Skin epidermis (tissue), 12 donors: ENCODE measurements at regions not wholly inside any gene's neighbourhood (a gene's known extent, or its start where the extent isn't known, plus 50 kb on each side); places are given as distances from the start of the nearest gene placed in this dataset.

Source experiments
- H3K27ac ChIP-seq, 21 experiments: fragments of 200-600 bp; sonication (generic) in 11 of 21; one replicate each; pipeline ENCODE4 v1.5.0; 2020; ENCODE audit warnings: mild to moderate bottlenecking in 3 of 21, inconsistent platforms in 2 of 21, moderate library complexity in 2 of 21
- H3K4me3 ChIP-seq, 7 experiments: fragments of 200-600 bp; sonication (generic) in 2 of 7; one replicate each; pipeline ENCODE4 v1.5.0; 2020; ENCODE audit warnings: inconsistent platforms in 2 of 7, mild to moderate bottlenecking in 2 of 7, moderate library complexity in 1 of 7

DNA sequence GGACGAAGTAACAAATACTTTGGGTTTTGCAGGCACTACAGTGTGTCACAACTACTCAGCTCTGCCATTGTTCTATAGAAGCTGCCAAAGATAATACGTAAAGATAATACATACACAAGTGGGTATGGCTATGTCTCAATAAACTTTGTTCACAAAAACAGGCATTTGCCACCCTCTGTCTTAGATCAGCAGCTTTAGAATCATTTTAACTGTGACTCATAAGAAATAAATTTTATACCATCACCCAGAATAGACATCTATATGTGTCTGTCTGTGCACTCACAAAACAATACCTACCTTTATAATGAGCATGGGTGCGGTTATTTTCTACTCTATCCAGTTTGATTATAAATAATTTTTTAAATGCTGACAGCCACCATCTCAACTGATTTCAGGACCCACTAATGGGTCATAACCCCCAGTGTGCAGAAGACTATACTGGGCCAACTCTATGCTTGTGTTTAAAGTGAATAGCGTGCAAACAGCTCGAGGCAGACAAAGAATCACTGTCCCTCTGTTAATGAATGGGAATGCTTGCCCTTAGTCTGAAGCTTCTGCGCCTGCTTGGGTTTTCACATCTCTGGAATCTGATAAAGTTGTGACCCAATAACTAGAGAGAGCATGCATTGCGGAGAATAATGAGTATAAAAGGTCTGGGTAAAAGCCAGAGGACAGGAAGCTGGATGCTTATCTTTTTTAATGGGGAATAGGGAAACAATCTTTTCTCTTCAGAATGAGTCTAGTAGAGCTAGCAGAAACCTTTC lies 216.2 kb downstream of the PLPP3 start:
- H3K27ac ChIP-seq: no peak overlapping the region
- no peak overlapping the region for H3K4me3 ChIP-seq

DNA sequence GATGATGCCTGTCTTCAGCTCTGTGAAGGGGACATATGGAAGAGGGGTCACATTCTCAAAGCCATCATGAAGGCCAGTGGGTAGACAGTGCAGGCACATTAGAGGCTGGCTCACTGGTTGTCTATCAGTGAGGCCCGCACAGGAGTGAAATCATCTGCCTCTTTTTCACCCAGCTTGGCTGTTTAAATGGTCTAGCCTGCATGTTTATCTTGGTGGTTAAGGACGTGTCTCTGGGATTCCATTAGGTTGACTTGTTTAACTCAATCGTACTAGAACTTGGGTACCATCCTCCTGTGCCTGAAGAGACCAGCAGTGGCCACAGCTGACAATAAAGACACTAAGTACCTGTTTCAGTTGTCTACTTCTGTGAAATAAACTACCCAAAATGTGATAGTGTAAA lies 219.3 kb downstream of the PLPP3 start:
- no peak overlapping the region for H3K4me3 ChIP-seq

DNA sequence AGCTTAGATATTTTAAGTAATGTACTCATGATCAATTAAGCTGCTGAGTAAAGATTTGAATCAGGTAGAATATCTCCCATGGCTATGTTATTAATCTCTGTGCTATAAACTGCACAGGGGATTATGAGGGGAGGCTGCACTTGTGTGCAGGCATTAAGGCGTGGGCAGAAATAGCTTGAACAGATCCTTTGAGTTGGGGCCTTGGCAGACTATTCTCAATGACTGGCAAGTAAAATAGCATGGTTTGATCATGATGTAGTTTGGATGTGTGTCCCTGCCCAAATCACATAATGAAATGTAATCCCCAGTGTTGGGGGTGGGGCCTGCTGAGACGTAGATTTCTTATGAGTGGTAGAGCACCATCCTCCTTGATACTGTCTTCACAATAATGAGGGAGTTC lies 220.3 kb downstream of the PLPP3 start:
- H3K4me3 ChIP-seq: no peak overlapping the region
- no peak overlapping the region for H3K27ac ChIP-seq

More for the DNA sequence above, 219.3 kb downstream of the PLPP3 start:
- H3K27ac ChIP-seq: no peak overlapping the region

DNA sequence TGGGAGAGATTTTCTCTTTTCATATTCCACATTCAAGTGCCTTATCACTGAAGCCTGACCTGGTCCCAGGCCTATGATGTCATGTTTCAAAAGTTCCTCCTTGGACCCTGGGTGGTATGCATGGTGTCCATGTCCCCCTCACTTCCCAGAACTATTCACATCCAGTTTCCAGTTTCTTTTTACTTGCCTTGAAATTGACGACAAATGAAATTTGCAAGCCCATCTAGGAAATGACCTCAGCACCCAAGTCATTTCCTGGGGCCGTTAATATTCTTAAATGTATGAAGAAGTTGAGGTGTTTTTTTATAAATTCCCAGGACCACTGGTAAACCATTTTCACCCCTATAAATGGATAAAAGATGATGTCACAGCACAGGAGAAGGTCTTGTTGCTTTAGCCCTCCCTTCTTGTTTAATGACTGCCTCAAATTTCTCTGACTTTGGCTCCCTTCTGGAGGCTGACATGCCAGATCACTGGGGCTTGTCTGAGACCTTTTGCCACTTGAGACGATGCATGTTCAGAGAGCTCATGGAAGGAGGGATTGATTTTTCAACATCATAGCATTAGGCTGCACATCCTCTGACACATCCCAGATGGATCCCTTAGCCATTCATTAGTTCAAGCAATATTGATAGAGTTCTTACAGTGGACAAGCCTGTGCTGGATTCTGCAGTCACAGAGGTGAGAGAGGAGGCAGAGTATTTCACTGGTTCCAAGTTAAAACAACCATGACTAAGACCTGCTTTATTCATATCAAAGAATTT lies 221.3 kb downstream of the PLPP3 start:
- no peak overlapping the region for H3K27ac ChIP-seq

DNA sequence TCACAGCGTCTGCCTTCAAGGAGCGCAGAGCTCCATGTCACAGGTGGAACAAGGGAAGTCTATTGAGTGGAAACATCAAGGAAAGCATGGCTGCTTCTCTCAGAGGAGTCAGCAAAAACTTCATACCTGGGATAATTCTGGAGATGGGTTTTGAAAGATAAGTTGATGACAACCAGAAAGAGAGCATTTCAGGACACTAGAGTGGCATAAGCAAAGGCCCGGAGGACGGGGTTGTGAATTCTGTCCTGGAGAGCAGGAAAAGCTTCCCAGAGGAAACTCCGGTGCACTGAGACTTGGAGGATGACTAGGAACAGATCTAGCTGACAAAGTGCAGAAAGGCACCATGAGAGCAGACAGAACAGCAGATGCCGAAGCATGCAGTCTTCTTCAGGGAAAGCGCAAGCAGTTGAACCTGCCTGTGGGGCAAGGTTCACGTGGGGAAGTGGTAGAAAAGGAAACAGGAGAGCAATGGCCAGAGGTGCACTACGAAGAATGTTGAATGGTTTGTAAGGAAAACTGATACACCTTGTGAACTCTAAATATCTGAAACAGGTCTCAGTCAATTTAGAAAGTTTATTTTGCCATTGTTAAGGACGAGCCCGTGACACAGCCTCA lies 222.9 kb downstream of the PLPP3 start:
- H3K4me3 ChIP-seq: no peak overlapping the region
- H3K27ac ChIP-seq: no peak overlapping the region

More for the DNA sequence above, 221.3 kb downstream of the PLPP3 start:
- no peak overlapping the region for H3K4me3 ChIP-seq

DNA sequence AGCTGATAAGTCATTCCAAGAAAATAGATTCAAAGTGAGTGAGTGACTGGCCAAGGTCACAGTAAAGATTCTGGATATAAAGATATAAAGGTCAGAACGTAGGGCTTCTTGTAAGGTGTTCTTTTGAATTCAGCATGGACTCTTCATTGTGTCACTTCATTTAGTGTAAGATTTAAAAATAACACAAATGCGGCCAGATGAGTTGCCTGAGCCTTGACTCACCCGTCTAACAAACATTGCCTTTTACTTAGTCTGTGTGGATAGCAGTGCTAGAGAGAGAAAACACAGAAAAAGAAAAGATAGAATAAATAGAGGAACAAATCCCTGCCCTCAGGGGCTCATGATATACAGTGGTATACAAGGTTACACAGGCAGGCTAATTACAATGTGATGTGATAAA lies 223.4 kb downstream of the PLPP3 start:
- H3K27ac ChIP-seq: no peak overlapping the region
- H3K4me3 ChIP-seq: no peak overlapping the region

DNA sequence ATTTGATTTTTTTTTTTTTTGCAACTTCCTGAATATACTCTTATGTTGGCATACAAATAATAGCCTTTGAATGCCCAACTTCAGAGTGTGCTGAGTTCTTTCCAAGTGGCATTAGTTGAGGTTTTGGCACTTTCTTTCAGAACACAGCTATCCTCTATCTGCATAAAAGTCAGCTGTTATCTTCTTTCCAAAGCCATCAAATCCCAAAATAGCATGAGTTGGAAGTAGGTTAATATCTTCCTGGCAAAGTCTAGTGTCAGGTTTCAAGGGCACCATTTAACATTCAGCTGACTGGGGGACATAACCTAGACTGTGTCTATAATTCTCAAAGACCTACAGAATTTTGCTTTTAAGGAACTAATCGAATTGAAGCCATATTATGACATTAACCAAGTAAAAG lies 223.9 kb downstream of the PLPP3 start:
- H3K4me3 ChIP-seq: no peak overlapping the region

DNA sequence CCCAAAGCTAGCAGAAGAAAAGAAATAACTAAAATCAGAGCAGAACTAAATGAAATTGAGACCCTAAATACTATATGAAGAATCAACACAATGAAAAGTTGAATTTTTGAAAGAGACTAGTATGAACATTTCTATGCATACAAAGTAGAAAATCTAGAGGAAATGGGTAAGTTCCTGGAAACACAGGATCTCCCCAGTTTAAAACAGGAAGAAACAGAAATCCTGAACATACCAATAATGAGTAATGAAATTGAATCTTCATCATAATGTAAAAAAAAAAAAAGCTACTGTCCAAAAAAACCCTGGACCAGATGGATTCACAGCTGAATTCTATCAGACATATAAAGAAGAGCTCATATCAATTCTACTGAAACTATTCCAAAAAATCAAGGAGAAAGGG lies 233.5 kb downstream of the PLPP3 start:
- H3K4me3 ChIP-seq: no peak overlapping the region
- H3K27ac ChIP-seq: no peak overlapping the region

More for the DNA sequence above, 223.9 kb downstream of the PLPP3 start:
- no peak overlapping the region for H3K27ac ChIP-seq

DNA sequence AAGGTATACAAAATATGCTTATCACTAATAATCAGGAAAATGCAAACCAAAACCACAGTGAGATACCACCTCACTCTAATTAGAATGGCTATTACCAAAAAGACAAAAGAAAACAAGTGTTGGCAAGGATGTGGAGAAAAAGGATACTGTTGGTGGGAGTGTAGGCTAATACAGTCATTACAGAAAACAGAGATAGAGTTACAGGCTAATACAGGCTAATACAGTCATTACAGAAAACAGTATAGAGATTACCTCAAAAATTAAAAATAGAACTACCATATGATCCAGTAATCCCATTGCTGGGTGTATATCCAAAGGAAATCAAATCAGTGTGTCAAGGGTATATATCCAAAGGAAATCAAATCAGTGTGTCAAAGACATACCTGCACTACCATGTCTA lies 238.4 kb downstream of the PLPP3 start:
- Histone ChIP-seq H3K27ac (no peak overlapping the region), H3K4me3 (no peak overlapping the region)

DNA sequence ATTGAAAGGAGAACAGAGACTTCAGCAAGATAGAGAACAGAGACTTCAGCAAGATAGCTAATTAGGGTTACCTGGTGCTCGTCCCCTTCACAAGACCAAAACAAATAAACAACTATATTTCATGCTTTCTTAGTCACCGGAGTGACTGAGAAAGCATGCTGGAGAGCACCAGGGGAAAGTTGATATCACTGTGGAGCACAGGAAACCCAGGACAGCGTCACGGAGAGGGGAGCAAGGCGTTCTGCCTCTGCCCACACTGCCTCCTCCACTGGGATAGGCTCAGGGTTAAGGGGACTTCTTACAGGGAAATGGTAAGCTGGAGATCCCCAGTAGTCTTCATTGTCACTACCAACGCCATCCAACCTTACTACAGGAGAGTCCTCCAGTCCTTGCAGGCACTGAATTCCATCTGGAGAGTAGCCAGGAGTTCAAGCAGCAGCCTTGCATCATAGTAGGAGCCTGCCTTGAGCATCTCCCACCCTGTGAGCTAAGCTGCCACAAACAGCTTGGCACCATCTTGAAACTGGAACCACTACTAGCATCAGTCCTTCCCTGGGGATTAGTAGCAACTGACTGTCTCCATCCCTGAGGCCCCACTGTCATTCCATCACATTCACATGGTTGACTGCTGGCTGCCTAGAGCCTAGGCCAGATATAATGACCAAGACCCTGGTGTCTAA lies 239.4 kb downstream of the PLPP3 start:
- Histone ChIP-seq H3K4me3 (no peak overlapping the region), H3K27ac (no peak overlapping the region)

DNA sequence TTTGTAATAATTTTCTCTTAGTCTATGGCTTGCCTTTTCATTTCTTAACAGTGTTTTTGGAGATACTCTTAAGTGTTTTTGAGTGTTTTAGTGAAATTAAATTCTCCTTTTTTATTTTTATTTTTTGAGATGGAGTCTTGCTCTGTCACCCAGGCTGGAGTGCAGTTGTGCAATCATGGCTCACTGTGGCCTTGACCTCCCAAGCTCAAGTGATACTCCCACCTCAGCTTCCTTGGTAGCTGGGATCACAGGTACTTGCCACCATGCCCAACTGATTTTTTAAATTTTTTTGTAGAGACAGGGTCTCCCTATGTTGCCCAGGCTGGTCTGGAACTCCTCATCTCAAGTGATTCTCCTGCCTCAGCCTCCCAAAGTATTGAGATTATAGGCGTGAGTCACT lies 240.3 kb downstream of the PLPP3 start:
- Histone ChIP-seq H3K27ac (no peak overlapping the region), H3K4me3 (no peak overlapping the region)

DNA sequence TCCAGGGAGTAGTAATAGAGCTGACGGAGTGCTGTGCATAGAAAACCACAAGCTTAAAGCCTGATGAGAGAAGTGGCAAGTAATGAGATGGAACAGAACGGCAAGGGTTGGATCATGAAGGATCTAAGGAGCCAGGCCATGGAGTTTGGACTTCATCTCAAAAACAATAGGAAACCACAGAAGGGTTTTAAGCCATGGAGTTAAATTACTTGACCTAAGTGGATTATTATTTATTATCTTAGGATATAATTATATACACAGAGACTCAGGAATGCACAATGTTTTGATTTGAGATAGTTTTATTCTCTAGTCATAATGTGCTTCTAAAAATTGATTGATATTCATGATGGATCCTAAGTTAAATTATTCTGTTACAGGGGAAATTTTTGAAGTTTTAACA lies 242.4 kb downstream of the PLPP3 start:
- no peak overlapping the region for H3K4me3 ChIP-seq
- no peak overlapping the region for H3K27ac ChIP-seq

DNA sequence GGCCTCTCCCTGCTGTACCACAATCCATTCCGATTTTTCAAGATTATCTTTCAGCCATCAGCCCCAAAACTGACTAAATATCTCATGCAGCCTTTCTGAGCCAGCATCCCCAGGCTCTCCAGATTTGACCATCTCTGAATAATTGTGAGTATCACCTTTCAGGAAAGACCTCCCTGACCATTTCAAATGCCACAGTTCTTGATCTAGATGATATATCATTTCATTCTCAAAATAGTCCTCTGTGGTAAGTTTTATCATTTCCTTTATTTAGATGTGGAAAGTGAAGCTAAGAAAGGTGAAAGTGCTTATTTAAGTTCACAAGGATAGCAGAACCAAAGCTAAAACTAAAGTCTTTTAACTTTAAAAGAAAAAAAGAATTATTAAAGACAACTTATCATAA lies 244.0 kb downstream of the PLPP3 start:
- Histone ChIP-seq H3K4me3 (no peak overlapping the region), H3K27ac (no peak overlapping the region)

DNA sequence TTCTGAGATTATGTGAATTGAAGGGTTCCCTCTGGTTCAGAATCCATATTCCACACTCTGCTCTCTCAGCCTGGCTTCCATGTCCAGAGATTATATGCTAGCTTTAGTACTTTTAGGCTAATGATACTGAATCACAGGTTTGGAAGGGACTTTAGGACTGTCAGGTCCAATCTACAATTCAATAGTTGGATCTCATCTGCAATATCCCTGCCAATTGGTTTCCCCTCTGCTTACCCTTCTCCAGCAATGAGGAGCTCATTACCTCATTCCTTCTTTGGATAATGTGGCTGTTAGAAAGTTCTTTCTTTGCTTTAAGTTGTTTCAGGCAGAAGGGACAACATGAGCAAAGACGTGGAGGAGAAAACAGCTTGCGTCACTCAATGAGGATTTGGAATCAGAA lies 245.3 kb downstream of the PLPP3 start:
- no peak overlapping the region for H3K4me3 ChIP-seq
- H3K27ac ChIP-seq: no peak overlapping the region

DNA sequence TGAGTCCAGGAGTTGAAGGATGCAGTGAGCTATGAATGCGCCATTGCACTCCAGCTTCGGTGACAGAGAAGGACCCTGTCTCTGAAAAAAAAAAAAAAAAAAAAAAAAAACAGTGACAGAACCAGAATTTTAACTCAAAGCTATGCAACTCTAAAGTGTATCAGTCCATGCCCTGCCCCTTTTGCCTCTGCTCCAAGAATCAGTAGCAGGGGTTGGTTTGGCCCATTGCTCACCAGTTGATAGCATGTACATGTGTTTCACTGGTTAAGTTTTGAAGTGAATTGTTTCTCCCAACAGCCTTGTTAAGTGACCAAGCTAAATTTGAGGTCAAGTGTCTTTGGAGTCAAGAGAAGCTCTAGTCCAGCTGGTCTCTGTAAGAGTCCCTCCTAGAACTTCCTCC lies 245.9 kb downstream of the PLPP3 start:
- Histone ChIP-seq H3K27ac (no peak overlapping the region), H3K4me3 (no peak overlapping the region)

DNA sequence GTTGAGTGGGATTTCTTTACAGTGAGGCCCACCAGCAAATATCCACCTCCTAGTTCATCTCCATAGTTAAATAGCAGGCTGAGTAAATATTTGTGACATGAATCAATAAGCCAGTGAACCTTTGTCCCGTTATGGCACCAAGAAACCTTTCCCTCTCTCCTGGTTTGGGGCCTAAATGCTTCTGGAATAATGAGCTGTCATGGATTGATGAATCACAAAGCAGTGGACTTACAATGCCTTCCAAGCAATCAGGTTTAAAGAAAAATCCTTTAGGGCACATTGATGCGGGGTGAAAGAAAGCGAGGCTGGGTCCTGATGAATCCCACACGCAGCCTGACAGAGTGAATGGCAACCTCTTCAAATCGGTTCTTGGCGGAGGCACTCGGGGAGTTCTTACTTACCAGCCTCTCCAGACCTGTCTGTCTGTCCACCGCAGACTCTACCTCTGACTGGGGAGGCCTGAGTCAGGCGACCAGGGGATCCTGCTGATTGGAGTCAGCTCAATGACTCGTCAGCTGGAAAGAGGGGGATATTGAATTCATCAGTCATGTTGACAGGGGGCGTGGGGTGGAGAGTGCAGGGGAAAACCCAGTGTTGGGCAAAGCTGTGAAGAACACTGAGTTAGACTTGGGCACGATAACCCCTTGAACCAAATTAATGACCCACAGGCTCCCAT lies 247.3 kb downstream of the PLPP3 start:
- H3K4me3 ChIP-seq: no peak overlapping the region
- no peak overlapping the region for H3K27ac ChIP-seq

DNA sequence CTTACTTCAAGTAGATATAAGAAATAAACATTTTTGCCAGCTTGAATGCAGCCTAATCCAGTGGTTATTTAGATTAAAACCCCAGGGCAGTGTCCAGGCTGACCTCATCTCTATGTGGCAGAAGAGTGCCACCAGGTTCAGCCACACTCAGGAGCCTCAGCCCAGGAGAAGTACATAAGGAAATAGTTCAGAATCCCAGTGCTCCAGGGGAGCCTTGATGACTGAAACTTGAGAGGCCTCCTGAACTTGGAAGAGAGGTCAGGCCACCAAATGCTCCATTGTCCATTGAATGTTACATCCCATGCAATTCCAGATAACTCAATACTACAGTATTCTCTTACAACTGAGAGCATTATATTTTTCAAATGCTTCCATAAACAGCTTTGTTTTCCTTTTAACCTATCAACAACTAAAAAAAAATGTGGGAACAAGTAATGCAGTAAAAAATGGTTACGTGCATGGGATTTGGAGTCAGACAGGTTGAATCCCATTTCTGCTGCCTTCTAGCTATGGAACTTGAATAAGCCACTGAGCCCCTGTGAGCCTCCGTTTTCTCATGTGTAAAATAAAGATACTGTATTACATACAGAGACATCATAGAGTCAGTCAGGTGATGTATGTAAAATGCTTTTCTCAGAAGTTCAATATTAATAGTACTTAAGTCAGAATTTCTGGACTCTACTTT lies 248.0 kb downstream of the PLPP3 start:
- no peak overlapping the region for H3K27ac ChIP-seq

DNA sequence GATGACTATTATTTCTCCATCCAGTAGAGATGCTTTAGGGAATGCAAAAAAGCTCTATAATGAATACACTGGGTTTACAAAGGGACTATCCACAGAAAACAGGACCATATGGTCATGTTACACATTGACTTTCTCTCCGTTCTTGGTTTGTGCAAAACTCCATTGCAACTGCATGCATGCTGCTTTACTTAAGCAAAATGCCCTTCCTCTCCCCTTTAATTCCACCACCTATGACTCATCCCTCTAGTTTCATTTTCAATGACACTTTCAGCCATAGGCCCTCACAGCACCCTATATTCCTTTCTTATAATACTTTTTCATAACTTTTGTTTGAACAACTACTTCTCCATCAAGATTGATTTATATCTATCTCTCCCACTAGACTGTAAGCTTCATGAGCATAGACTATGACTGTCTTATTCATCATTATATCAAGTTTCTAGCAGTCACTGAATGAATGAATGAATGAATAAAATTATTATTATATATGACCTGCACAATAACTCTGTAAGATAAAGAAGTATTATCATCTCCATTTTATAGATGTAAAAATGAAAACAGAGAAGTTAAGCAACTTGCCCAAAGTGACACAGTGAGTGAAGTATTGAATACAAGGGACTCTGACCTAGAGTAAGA lies 248.9 kb downstream of the PLPP3 start:
- no peak overlapping the region for H3K27ac ChIP-seq
- no peak overlapping the region for H3K4me3 ChIP-seq

More for the DNA sequence above, 248.0 kb downstream of the PLPP3 start:
- no peak overlapping the region for H3K4me3 ChIP-seq

DNA sequence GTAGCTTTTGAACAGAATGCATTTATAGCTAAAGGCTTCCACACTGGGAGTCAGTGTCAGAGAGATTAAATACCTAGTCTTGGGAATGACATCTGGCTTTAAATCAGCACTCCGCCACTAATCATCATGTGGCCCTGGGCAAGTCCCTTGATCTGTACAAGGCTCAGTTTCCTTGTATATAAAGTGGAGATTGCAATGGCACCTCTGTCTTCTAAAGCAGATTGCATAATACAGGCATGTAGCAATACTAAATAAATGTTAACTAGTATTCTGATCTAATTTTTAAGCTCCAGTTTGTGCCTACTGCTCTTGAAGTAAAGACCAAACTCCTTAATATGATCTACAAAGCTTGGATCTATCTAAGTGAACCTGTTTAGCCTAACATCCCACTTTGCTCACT lies 249.4 kb downstream of the PLPP3 start:
- Histone ChIP-seq H3K27ac (no peak overlapping the region), H3K4me3 (no peak overlapping the region)
